Activated CD8-positive, alpha-beta memory T cell treated with anti-CD3 and anti-CD28 coated beads for 4 hours (primary cell): ENCODE measurements at regions not wholly inside any gene's neighbourhood (a gene's known extent, or its start where the extent isn't known, plus 50 kb on each side); places are given as distances from the start of the nearest gene placed in this dataset.

Source experiments
- DNase-seq, 2 donors: peaks; one replicate each; pipeline ENCODE4 v3.0.0-alpha.2; 2020; ENCODE audit warnings: low read depth in 2 of 2

DNA sequence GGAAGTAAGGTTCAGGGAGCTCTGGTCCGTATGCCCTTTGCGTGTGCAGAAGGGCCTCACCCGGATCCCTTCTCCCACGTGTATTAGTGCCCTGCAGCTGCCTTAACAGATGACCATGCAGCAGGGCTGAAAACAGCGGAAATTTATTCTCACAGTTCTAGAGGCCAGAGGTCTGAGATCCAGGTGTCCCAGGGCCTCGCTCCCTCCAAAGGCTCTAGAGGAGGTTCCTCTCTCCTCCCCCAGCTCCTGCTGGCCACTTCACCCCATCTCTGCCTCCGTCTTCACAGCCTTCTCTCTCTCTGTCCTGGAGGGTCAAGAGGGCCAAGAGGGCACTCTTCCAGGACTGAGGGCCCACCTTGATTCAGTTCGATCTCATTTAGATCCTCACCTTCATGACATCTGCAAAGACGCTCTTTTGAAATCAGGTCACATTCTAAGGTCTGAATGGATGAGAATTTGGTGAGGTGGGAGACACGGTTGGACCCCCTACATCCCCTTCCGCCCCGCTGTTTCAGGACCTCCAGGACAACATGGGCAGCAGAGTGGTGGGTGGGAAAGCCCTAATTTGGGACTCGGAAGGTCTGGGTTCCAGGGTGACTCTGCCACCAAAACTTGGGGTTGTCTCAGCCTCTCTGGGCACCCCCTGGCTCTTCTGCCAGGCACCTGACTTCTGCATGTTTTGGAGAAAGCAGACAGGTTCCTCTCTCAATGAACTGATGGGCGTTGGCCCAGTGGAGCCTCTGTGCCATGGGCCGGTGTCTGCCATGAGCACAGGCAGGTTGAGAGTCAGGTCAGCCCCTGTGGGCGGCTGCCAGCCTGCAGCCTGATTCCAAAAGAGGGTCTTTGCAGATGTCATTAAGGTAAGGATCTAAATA is 361.2 kb downstream of the SEC14L1 start:
- no peak for DNase-seq

DNA sequence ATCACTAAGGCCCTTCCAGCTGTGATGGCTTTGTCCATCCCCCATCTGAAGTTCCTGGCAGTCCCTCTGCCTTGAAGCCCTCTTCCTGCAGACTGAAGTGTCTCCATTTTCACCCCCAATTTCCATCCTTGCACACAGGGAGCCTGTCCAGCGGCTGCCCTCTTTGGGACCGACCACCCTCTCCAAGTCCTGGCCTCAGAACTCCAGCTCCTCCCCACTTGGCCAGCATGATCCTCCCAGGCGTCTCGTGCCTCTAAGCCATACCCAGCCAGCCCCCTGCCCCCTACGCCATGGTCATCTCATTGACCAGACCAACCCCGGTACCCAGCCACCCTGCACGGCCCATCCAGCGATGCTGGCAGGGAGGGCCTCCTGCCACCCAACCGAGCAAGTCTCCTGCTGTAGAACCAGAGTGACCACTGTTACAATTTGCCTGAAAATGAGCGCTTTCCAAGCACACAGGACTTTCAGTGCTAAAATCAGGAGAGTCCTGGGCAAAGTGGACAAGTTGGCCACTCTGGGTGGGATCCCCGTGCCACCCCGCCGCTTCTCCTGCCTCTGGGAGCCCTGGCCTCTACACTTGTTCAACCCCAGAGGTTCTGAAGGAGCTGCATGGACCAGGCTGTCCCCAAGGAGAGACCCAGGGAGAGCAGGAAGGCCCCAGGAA is 362.0 kb downstream of the SEC14L1 start:
- no peak for DNase-seq

DNA sequence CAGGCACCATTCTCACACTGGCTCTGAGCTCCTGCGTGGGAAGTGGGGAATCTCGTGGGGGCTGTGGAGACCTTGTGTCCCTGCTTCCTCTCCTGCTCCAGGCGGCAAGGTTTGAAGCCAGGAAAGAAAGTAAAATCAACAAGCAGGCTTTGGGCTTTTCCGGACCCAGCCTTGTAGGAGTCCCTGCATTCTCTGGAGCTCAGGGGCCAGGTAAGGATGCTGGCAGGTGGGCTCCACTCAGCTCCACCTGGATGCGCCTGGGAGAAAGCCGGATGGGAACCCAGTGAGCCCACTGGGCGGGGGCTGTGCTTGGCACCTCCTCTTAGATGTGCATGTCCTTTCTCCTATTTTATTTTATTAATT is 362.5 kb downstream of the SEC14L1 start:
- DNase-seq: no peak

DNA sequence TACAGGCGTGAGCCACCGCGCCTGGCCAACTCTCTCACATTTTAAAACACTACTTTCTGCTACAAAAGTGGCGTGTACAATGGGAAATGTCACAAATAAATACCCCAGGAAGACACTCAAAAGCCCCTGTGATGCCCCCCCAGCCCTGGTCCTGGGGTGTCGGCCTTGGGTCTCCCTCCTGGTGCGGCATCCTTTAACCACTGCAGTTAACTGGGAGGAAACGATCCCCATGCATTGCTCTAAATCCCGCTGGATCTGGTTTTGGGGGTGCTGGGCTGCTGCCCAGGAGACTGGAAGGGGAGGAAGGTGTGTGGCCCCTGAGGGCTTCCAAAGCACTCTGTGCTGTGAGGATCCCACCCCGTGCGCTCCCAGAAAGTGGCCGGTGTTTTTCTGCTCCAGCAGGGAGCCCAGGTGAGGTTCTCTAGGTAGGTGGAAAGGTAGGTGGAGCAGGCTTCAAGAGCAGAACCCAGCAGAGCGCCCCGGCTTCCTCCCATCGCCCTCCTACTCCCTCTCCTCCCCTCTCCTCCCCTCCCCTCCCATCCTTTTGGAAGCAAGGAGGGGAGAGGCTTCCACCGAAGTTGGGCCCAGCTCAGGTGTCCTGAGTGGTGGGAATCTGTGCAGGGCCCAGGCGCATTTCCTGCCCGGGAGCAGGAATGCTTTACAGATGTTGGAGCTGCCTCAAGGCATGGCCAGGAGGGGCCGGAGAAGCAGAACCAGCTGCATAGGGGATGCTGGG is 363.3 kb downstream of the SEC14L1 start:
- DNase-seq: no peak

DNA sequence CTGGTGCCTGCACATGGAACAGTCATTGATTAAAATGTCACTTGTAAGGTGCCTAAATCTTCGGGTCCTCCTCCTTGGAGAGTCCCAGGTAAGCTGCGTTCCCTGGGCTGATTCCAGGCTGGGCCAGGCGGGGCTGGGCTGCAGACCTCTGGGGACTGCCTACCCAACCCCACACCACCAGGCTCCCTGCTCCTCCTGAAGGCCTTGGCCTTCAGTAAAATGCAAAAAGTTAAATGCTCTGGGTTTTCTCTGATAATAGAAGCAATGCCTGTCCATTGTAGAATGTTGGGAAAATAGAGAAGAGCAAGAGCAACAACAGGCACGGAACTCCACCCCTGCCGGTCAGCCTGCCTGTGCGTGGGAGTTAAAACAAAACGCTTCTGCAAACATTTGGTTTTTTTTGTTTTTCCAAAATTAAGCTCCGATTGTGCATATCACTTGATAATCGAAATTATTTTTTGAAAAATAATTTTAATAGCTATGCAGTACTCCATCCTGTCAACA is 363.9 kb downstream of the SEC14L1 start:
- no peak for DNase-seq

DNA sequence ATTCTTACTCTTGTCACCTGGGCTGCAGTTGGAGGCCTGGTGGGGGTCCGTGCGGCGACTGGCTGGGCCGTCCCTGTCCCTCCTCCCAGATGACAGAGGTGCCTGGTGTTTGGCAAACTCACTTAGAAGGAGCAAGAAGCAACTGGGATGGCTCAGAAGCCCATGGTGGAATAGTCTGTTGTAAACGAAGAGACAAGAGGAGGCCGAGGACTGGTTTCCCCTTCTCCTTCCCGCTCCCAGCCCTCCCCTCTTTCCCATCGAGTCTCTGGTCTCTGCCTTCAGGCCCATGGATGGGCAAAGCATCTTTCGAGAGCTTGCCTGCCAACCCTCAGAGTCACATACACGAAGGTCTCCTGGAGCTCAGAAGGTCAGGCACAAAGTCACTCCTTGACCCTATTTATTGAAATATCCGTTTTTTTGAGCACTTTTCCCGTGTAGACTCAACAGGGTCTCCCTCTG is 364.4 kb downstream of the SEC14L1 start:
- no peak for DNase-seq

DNA sequence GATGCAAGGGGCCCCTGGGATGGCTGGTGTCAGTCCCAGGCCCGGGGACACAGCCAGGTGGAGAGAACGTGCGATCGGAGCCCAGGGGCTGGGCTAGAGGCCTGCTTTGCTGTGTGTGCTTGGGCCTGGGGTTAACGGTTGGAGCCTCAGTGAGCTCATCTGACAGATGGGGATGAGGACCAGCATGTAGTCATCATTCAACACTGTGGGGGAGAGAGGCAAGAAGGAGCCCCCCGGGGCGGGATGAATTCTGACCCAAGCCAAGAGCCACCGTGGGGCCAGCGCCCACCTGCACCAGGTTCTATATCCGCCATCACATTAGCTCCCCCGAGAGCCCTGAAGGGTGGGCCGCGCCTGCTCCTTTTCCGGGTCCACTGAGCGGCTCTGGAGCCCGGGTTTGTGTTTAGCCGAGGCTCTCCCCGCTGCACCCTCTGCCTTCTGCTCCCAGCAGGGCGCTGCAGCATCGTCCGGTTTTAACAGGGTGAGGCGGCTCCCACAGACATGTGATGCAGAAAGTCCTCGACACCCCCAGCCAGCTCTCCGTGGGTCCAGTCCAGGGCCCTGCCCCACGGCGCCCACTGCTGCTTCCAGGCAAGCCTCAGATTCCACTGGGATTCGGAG is 365.7 kb downstream of the SEC14L1 start:
- DNase-seq: no peak

DNA sequence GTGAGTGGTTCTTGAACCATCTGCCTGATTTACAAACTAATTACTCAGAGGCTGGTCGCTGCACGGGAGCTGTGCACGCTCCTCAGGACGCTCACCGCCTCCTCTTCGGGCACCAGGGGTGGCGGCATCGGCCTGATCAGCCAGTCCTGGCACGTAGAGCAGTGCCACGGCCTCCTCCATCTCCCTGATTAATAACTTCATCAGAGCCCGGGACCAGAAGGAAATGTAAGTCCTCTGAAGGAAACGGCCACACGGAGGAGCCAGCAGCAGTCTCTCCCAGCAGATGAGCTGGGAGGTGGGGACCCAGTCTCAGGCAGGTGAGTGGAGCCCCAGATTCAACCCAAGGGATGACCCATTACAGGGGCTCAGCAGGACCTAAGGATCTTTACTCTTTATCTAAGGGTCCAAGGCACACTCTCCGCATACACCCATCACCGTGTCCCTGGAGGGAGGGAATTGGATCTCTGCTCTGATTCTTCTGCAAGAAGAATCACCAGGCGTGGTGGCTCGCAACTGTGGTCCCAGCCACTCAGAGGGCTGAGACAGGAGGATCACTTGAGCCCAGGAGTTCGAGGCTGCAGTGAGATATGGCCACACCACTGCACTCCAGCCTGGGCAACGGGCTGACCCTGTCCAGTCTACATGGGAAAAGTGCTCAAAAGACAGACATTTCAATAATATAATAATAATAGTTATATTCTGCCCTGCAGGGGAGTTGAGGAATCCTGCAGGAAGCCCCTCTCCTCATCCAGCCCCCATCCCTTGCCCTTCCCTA is 366.5 kb downstream of the SEC14L1 start:
- DNase-seq: no peak

DNA sequence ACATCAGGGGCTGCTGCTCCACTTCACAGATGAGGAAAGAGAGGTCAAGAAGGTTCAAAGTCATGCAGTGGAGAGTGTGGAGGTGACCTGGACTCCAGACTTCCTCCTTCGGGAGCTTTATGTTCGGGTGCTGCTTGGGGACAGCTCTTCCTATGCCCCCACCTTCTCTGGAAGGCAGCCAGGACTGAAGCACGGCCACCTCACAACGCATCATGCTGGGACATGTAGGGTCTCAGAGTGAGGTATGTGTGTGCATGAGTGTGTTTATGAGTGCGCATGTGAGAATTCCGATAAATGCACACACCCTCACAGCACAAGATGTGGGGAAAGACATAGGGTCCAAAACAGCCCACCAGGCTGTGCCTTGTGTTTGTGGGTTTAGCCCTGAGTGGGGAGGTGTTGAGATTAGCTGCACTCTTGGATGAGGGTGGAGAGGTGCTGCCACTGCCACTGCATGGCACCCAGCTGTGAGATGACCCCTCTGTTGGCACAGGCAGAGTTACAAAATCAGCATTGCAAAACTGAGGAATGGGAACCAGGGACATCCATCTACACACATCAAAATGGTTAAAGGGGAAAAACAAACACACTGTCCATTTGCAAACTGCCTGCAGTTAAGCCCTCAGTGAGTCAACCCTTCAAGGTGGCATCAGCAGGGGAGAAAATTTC is 367.4 kb downstream of the SEC14L1 start:
- DNase-seq: no peak

DNA sequence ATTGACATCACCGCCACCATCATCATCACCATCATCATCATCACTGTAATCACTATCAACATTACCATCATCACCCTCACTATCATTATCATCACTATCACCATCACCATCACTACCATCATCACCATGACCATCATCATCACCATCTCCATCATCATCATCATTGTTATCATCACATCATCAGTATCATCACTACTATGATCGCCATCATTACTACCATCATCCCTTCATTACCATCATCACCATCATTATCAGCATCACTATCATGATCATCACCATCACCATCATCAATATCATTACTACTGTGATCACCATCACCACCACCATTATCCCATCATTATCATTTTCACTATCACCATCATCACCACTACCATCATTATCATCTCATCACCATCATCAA is 368.3 kb downstream of the SEC14L1 start:
- no peak for DNase-seq

DNA sequence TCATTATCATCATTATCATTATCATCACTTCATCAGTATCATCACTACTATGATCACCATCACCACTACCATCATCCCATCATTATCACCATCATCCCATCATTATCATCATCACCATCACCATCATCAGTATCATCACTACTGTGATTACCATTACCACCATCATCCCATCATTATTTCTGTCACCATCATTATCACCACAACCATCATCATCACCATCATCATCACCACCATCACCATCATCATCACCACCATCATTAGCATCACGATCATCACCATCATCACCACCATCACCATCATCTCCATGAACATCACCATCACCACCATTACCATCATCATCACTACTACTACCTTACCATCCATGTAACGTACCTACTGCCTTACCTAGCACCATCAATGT is 368.8 kb downstream of the SEC14L1 start:
- DNase-seq: no peak

DNA sequence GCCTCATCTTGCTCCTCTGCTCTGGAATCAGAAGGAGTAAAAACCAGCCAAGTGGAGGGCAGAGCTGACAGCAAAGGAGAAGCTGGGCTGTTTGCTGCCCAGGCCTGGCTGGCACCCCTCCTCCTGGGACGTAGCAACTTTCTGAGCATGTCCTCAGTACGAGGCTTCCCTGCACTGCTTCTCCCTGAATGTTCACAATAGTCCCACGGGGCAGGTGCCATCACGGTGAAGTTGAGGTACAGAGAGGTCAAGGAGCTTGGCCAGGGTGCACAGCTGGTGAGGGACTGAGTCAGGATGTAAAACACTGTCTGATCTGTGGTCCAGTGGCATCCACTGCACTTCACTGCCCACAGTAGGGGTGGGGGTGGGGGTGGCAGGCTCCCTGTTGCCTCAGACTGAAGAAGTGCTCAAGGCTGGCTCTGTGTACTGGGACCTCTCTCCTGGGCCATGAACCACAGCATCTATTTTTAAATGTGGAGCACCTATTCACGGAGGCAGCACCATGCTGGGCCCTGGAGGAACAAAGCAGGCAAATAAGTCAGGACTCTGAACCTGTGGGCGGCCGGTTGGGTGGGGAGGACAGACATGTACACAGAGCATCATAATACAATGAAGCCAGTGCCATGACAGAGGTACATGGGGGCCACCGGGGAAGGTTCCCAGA is 369.5 kb downstream of the SEC14L1 start:
- no peak for DNase-seq

DNA sequence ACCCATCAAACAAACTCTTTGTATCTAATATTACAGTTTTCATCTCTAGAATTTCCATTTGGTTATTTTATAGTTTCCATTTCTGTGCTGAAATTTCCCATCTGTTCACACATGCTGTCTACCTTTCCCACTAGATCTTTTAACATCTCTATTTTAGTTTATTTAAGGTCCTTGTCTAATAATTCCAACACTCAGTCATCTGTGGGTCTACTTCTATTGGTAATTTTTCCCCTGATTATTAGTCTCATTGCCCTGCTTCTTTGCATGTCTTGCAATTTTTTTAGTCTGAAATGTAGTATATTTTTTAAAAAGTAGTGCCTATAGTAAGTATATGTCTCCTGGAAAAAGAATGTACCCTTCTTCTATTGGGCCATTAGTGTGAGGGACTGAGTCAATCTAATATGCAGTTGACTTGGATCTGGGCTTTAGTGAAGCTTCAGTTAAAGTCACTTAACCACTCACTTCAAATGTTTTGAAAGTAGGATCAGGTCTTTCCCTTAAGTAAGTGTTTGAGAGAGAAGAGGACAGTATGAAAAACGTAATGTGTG is 370.8 kb downstream of the SEC14L1 start:
- no peak for DNase-seq

DNA sequence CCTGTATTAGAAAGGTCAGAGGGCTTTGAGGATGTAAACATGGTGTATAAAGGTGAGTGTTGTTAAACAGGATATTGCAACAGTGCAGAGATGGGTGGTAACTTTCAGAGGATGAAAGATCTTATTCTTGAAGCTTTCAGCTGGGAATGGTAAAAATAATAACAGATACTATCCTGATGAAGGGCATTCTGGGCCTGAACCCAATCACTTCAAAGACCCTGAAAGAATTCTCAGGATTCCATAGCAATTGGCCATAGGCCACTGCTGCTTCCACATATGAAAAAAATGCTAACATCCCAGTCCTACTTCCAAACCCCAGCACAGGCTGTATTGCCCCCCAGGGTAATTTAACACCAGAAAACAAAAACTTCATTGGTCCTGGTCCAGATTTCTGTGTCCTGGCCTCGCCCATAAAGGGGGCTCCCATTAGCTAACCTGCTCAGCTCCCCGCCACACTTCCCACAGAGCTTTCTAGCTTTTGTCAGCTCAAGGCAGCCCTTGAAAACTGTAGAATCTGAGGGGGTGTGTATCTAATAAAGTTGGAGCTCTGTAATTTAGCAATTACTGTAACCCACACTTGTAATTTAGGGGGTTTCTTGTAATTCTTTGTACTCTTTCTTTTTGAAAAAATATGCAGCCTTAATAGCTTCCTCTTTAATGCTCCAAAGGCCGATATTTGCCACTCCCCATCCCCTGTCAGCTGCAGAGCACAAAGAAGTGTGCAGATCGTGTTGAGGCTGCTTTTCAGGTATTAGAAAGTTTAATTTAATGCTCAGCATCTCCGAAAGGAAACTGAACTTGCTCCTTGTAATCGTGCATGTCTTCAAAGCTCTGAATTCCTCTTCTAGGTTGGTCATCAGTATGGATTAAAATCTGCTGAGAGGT is 371.5 kb downstream of the SEC14L1 start:
- no peak for DNase-seq

DNA sequence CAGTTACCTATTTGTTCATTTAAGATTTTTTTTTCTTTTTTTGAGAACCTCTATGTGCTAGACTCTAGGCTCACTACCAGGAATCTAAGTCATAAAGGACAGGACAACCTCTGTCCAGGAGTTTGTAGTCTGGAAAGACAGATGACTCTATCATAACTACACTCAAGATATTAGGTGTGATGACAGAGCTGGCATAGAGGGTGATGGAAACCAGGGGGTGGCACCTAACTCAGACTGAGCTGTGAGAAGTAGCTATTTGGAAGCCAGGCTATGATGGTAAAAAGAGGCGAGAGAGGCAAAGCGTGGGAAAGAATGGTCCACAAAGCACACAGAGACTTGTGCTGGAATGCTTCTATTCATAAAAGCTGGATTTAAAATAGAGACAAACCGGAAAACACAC is 372.3 kb downstream of the SEC14L1 start:
- no peak for DNase-seq

DNA sequence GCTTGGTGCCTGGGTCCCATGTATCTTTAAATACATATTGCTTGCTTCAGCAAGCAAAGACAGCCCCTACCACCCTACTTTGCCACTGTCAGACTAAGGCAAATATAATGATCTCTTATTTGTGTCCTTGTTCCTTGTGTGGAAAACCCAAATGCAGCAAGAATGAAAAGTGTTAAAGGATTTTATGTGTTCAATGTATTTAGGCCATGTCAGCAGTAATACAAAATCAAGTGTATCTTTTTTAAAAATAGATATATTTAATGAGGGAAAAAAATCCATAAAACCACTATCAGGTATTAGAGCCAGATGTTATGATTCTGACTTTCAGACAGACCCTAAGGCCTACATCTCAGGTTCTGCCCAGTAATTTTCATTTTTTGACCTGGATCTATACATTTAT is 374.5 kb downstream of the SEC14L1 start:
- no peak for DNase-seq

DNA sequence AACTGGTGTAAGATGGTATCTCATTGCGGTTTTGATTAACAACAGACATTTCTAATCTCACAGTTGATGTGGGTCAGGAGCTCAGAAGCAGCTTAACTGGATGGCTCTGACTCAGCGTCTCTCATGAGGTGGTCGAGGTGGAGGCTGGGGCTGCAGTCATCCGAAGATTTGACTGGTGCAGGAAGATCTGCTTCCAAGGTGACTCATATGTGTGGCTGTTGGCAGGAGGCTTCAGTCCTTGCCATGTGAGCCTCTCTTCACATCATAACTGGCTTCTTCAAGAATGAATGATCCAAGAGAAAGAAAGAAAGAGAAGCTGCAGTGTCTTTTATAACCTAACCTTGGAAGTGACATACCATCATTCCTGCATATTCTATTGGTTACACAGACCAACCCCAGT is 376.1 kb downstream of the SEC14L1 start:
- peak in 1 of 2 donors; percentile 28 for DNase-seq

DNA sequence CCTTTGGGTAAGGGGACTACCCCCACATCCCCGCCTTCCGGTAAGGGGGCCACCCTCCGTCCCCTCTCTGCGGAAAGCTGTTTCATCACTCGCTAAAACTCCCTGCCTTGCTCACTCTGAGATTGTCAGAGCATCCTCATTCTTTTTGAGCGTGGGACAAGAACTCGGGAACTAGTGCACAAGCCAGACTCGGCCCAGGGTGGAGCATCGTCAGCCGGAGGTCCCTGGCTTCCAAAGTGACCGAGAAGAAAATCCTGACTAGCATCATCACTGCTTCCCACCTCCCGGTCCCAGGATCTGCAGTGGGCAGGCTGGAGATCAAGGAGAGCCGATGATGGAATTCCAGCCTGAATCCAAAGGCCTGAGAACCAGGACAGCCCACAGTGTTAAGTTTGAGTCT is 380.3 kb downstream of the SEC14L1 start:
- no peak for DNase-seq

DNA sequence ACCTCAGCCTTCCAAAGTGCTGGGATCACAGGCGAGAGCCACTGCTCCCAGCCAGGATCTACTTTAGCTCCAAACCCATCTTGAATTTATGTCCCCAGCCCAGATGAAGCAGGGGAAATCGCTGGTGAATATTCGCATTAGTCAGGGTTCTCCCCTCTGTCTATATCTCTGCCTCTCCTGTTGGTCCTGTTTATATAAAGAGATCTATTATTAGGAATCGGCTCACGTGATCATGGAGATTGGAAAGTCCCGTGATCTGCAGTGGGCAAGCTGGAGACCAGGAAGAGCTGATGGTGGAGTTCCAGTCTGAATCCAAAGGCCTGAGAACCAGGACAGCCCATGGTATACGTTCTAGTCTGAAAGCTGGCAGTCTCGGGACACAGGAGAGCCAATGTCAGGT is 382.8 kb downstream of the SEC14L1 start:
- DNase-seq: no peak
